IPS-20b (cell line): ENCODE measurements at regions not wholly inside any gene's neighbourhood (a gene's known extent, or its start where the extent isn't known, plus 50 kb on each side); places are given as distances from the start of the nearest gene placed in this dataset.

Experiments
- H3K27ac ChIP-seq: one replicate; pipeline ENCODE4 v1.5.1; 2013; ENCODE audit warnings: low read length
- H3K27me3 ChIP-seq: 2 replicates; pipeline ENCODE4 v1.6.1; 2013; ENCODE audit warnings: mild to moderate bottlenecking, low read length, inconsistent platforms; ENCODE audit not compliant: insufficient read depth
- H3K36me3 ChIP-seq: 2 replicates; pipeline ENCODE4 v1.6.1; 2013; ENCODE audit warnings: low read depth, mild to moderate bottlenecking, inconsistent platforms, low read length, moderate library complexity; ENCODE audit not compliant: insufficient read depth
- H3K4me1 ChIP-seq: 2 replicates; pipeline ENCODE4 v1.6.1; 2013; ENCODE audit warnings: mild to moderate bottlenecking, control low read depth, inconsistent platforms, low read length, moderate library complexity; ENCODE audit not compliant: insufficient read depth
- H3K4me3 ChIP-seq: 2 replicates; pipeline ENCODE4 v1.5.1; 2013; ENCODE audit warnings: mild to moderate bottlenecking, low read length, inconsistent platforms
- H3K9ac ChIP-seq: 2 replicates; pipeline ENCODE4 v1.6.1; 2013; ENCODE audit warnings: low read depth, mild to moderate bottlenecking, inconsistent platforms, low read length, moderate library complexity
- H3K9me3 ChIP-seq: 2 replicates; pipeline ENCODE4 v1.6.1; 2013; ENCODE audit warnings: mild to moderate bottlenecking, low read depth, low read length, inconsistent platforms; ENCODE audit not compliant: insufficient read depth

DNA sequence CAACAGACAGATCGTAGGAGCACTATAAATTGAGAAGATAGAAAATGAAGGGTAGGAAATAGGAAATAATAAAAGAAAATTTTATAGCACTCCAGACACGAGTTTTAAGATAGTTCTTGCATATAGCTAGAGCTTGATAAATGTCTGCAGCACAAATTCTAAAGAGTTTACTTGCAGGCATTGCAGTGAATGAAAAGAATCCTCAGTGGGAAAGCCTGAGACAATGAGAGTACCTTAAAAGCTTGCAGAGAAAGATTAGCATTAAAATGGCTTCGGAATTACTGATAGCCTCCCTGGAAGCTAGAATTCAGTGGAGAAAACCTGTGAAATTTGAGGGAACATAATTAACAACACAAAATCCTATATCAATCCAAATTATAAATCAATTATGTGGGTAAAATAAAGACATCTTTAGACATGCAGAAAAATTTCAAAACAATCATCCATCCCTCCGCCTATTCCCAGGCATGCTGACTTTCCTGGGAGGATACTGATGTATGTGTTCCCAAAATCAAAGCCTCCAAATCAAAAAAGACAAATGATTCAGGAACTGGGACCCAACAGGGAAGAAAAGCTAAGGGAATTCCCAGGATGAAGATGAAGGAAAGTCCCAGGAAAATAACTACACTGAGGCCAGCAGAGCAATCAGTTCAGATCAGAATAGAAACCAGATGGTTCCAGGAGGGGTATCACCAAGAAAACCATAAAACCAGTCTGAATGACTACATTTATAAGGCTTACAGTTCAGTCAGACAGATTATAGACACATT is 305.9 kb upstream of the USP25 start:
- peak overlapping the region; percentile 24; the same call in 1 of the 2 replicates for H3K9ac ChIP-seq
- no peaks in the 10 kb centered on the region for H3K9me3 ChIP-seq
- peak overlapping the region; percentile 38; the same call in 1 of the 2 replicates for H3K4me3 ChIP-seq
- H3K4me1 ChIP-seq, result peaks cover 26% of the 10 kb centered on the region
- peak overlapping the region; percentile 87 for H3K27ac ChIP-seq
- H3K27me3 ChIP-seq, result no peaks in the 10 kb centered on the region
- H3K36me3 ChIP-seq, result no peaks in the 10 kb centered on the region

- no peaks in the 10 kb centered on the region for H3K27me3 ChIP-seq
- H3K9ac ChIP-seq, result no peak overlapping the region; the same call in 1 of the 2 replicates
- H3K27ac ChIP-seq, result peak overlapping the region; percentile 87
- no peaks in the 10 kb centered on the region for H3K9me3 ChIP-seq
- no peak overlapping the region for H3K4me3 ChIP-seq
- H3K36me3 ChIP-seq, result no peaks in the 10 kb centered on the region
- H3K4me1 ChIP-seq, result peaks cover 26% of the 10 kb centered on the region
Observed at GRCh38 chr21:15425049-15425448, 304.7 kb upstream of the USP25 start.

GRCh38 chr21:15430023-15430422 is 299.8 kb upstream of the USP25 start:
- H3K27ac ChIP-seq, result no peak overlapping the region
- no peaks in the 10 kb centered on the region; the same call in 1 of the 2 replicates for H3K9me3 ChIP-seq
- no peaks in the 10 kb centered on the region for H3K36me3 ChIP-seq
- H3K9ac ChIP-seq, result no peak overlapping the region
- H3K4me1 ChIP-seq, result peaks cover 2% of the 10 kb centered on the region; the same call in 1 of the 2 replicates
- no peaks in the 10 kb centered on the region for H3K27me3 ChIP-seq
- no peak overlapping the region for H3K4me3 ChIP-seq

DNA sequence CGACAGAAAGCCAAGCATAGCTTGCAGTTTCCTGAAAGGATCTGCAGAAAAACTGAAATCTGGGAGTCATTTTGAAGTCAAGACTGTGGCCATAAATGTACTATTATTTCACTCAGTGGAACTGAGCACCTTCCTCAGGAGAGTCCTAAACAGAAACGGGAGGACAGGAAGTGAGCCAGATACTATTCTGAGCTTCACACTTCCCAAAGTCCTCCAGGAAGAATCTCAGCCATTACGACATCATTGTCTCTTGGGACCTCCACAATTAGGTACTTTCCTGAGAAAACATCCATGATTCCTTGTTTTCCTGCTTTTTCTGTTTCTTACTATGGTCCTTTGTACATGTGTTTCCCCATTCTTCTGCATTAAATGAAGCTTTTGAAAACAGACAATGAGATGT is 299.2 kb upstream of the USP25 start:
- H3K27ac ChIP-seq, result no peak overlapping the region
- no peak overlapping the region for H3K4me3 ChIP-seq

GRCh38 chr21:15431053-15431452 is 298.7 kb upstream of the USP25 start:
- no peak overlapping the region for H3K9ac ChIP-seq
- H3K36me3 ChIP-seq, result no peaks in the 10 kb centered on the region
- H3K4me3 ChIP-seq, result no peak overlapping the region
- no peak overlapping the region for H3K27ac ChIP-seq
- H3K9me3 ChIP-seq, result no peaks in the 10 kb centered on the region; the same call in 1 of the 2 replicates
- H3K27me3 ChIP-seq, result no peaks in the 10 kb centered on the region
- no peaks in the 10 kb centered on the region for H3K4me1 ChIP-seq

More for the DNA sequence above, 299.2 kb upstream of the USP25 start:
- Histone ChIP-seq H3K36me3 (no peaks in the 10 kb centered on the region), H3K9ac (no peak overlapping the region), H3K4me1 (no peaks in the 10 kb centered on the region; the same call in 1 of the 2 replicates), H3K27me3 (no peaks in the 10 kb centered on the region), H3K9me3 (no peaks in the 10 kb centered on the region; the same call in 1 of the 2 replicates)

DNA sequence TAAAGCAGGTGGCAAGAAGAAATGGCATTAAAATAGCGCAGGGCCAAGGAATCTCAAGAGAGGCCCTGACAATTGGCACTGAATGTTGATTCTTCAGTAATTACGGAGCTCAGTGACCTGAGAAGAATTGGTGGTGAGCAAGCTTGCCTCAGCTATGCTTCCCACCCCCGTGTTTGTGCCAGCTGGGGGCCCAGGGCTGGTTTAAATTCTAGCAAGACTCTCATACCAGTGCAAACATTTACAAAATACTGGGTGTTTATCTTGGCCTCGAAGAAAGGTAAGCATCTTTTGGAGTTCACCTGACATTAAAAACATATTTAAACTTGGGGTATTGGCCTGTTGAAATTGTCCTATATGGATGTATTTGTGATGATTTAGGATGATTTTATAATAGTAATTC is 296.7 kb upstream of the USP25 start:
- no peak overlapping the region for H3K27ac ChIP-seq
- H3K36me3 ChIP-seq, result no peaks in the 10 kb centered on the region
- no peak overlapping the region for H3K9ac ChIP-seq
- H3K9me3 ChIP-seq, result no peaks in the 10 kb centered on the region; the same call in 1 of the 2 replicates
- peaks cover 4% of the 10 kb centered on the region; the same call in 1 of the 2 replicates for H3K4me1 ChIP-seq
- no peaks in the 10 kb centered on the region for H3K27me3 ChIP-seq
- no peak overlapping the region for H3K4me3 ChIP-seq

GRCh38 chr21:15434163-15434905 is 295.4 kb upstream of the USP25 start:
- no peaks in the 10 kb centered on the region for H3K27me3 ChIP-seq
- H3K27ac ChIP-seq, result no peak overlapping the region
- no peak overlapping the region for H3K9ac ChIP-seq
- H3K4me3 ChIP-seq, result no peak overlapping the region
- H3K4me1 ChIP-seq, result peaks cover 5% of the 10 kb centered on the region; the same call in 1 of the 2 replicates
- no peaks in the 10 kb centered on the region; the same call in 1 of the 2 replicates for H3K9me3 ChIP-seq
- no peaks in the 10 kb centered on the region for H3K36me3 ChIP-seq

- no peaks in the 10 kb centered on the region for H3K36me3 ChIP-seq
- no peak overlapping the region for H3K9ac ChIP-seq
- H3K27me3 ChIP-seq, result no peaks in the 10 kb centered on the region
- H3K9me3 ChIP-seq, result no peaks in the 10 kb centered on the region; the same call in 1 of the 2 replicates
- no peak overlapping the region for H3K4me3 ChIP-seq
- H3K27ac ChIP-seq, result no peak overlapping the region
- peaks cover 9% of the 10 kb centered on the region; the same call in 1 of the 2 replicates for H3K4me1 ChIP-seq
Observed at GRCh38 chr21:15436031-15436430, 293.8 kb upstream of the USP25 start.

DNA sequence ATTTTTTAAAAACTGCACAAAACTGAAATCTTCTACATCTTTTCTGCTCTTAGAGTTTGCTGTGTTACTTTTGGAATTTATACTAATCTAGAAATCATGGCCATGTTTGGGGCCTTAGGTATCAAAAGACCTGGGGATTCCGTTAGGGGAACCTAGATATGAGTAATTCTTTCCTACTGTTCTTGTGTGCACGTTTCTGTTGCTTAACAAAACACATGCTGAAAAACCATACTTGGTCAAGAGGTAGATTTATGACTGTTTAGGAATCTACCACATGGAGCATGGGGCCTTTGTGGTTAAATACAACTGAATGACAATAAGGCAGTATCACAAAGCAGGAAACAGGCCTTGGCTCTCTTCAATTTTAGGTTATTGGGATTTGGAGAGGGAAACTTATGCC is 291.9 kb upstream of the USP25 start:
- H3K9ac ChIP-seq, result no peak overlapping the region

GRCh38 chr21:15439726-15440125 is 290.1 kb upstream of the USP25 start:
- H3K4me3 ChIP-seq, result no peak overlapping the region
- peaks cover 31% of the 10 kb centered on the region; the same call in 1 of the 2 replicates for H3K4me1 ChIP-seq
- no peaks in the 10 kb centered on the region for H3K27me3 ChIP-seq
- no peaks in the 10 kb centered on the region for H3K9me3 ChIP-seq
- no peaks in the 10 kb centered on the region for H3K36me3 ChIP-seq
- no peak overlapping the region for H3K27ac ChIP-seq
- H3K9ac ChIP-seq, result no peak overlapping the region

More for the DNA sequence above, 291.9 kb upstream of the USP25 start:
- H3K4me1 ChIP-seq, result peaks cover 16% of the 10 kb centered on the region; the same call in 1 of the 2 replicates
- H3K4me3 ChIP-seq, result no peak overlapping the region
- no peaks in the 10 kb centered on the region for H3K36me3 ChIP-seq
- H3K27me3 ChIP-seq, result no peaks in the 10 kb centered on the region
- no peak overlapping the region for H3K27ac ChIP-seq
- H3K9me3 ChIP-seq, result no peaks in the 10 kb centered on the region; the same call in 1 of the 2 replicates

DNA sequence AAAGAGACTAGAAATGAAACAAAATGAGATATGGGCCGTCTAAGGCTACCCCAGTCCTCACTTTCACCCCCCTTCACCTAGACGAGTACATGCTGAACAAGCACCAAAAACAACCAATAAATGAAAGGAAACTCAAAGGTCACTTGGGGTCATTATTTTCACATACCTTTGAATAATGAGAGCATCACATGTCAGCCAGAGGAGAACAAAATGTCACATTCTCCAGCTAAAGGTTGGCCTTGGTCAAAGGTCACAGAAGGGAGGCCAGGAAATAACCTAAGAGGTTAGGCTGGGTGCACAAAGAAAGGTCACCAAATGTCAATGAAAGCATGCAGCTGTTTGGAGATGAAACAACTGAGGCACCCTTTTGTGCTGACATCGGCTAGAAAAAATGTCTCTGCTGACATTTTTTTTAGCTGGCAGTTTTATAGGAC is 288.7 kb upstream of the USP25 start:
- H3K27me3 ChIP-seq, result no peaks in the 10 kb centered on the region
- H3K4me1 ChIP-seq, result peaks cover 44% of the 10 kb centered on the region; the same call in 1 of the 2 replicates
- no peak overlapping the region for H3K27ac ChIP-seq
- no peak overlapping the region for H3K9ac ChIP-seq
- H3K36me3 ChIP-seq, result no peaks in the 10 kb centered on the region
- H3K9me3 ChIP-seq, result no peaks in the 10 kb centered on the region
- H3K4me3 ChIP-seq, result no peak overlapping the region
